ENCODE measurements at regions not wholly inside any gene's neighbourhood (a gene's known extent, or its start where the extent isn't known, plus 50 kb on each side); places are given as distances from the start of the nearest gene placed in this dataset.

- no peaks in the 10 kb centered on the region for H3K9me3 ChIP-seq (ENCODE audit: low read length)
- 33% methylated on average over 2 of the region's 2 CpGs for WGBS (ENCODE audit: low lambda C conversion rate)
- BruUV-seq (replicated peaks), result no TSS peak
- no peaks in the 10 kb centered on the region for H4K20me1 ChIP-seq (ENCODE audit: insufficient read depth, low read length)
- FAIRE-seq (no peak), ATAC-seq (no peak), DNase-seq (ENCODE audit: low spot score) (no peak)
- no peaks in the 10 kb centered on the region for H3K4me1 ChIP-seq (ENCODE audit: insufficient read depth, low read length)
- intact Hi-C loops (cut with micrococcal nuclease; ENCODE audit: unreplicated experiment) (no loop called here), in situ Hi-C loops (cut with HindIII; ENCODE audit: extremely low pct_ligation_motif_present, low pct_unique_long_range_greater_than_20kb) (no loop called here)
- H3K36me3 ChIP-seq (replicated peaks in 1 of 2; ENCODE audit: control insufficient read depth in 1 of 2, insufficient read depth in 2 of 2, low read length in 2 of 2), result no peaks in the 10 kb centered on the region
- no peaks in the 10 kb centered on the region for H3K79me2 ChIP-seq (ENCODE audit: insufficient read depth, low read length)
- no peak overlapping the region for H3K4me2 ChIP-seq (ENCODE audit: low read depth, low read length)
- no peak overlapping the region for H3K4me3 ChIP-seq (replicated peaks in 1 of 3; ENCODE audit: insufficient read depth in 1 of 3, low read depth in 2 of 3, low read length in 3 of 3)
- TF ChIP-seq ZNF350 (CRISPR knock-in tag; IDR thresholded peaks at IDR 0.05; ENCODE audit: borderline replicate concordance, low read depth) (no peak), THAP11 (CRISPR knock-in tag; IDR thresholded peaks at IDR 0.05) (no peak), RARG (CRISPR knock-in tag; IDR thresholded peaks at IDR 0.05; ENCODE audit: low read depth) (no peak)
- no peak overlapping the region for H3K27ac ChIP-seq (ENCODE audit: extremely low read length, insufficient read depth, low read length)
- ChIA-PET POLR2A (no interaction called here), CTCF (ENCODE audit: low intra/inter-chr PET ratio, low total read pairs) (no interaction called here)
- peaks cover 0 to 2% of the 10 kb centered on the region in 2 experiments; a peak in 1 of 5 replicates for H3K27me3 ChIP-seq (ENCODE audit: control insufficient read depth in 1 of 2, insufficient read depth in 2 of 2, low read length in 2 of 2)
- H2AFZ ChIP-seq (ENCODE audit: low read length), result no peak overlapping the region
- H3K9ac ChIP-seq (ENCODE audit: insufficient read depth, low read depth, low read length), result no peak overlapping the region
Measured at GRCh38 chr6:25124216-25124715, 154.9 kb upstream of the CARMIL1 start.

GRCh38 chr6:25125736-25126135, 153.4 kb upstream of the CARMIL1 start:
- no peak overlapping the region for H2AFZ ChIP-seq (ENCODE audit: low read length)
- no peak for DNase-seq (ENCODE audit: low spot score)
- FAIRE-seq, result no peak
- H3K4me3 ChIP-seq (replicated peaks in 1 of 3; ENCODE audit: insufficient read depth in 1 of 3, low read depth in 2 of 3, low read length in 3 of 3), result no peak overlapping the region
- no TSS peak for BruUV-seq (replicated peaks)
- no peaks in the 10 kb centered on the region for H3K4me1 ChIP-seq (ENCODE audit: insufficient read depth, low read length)
- intact Hi-C loops (cut with micrococcal nuclease; ENCODE audit: unreplicated experiment) (no loop called here), in situ Hi-C loops (cut with HindIII; ENCODE audit: extremely low pct_ligation_motif_present, low pct_unique_long_range_greater_than_20kb) (no loop called here)
- H3K27ac ChIP-seq (ENCODE audit: extremely low read length, insufficient read depth, low read length), result no peak overlapping the region
- WGBS (ENCODE audit: low lambda C conversion rate), result 22% methylated on average over 5 of the region's 5 CpGs
- no peak for ATAC-seq
- H3K9me3 ChIP-seq (ENCODE audit: low read length), result no peaks in the 10 kb centered on the region
- H3K9ac ChIP-seq (ENCODE audit: insufficient read depth, low read depth, low read length), result no peak overlapping the region
- H3K36me3 ChIP-seq (replicated peaks in 1 of 2; ENCODE audit: control insufficient read depth in 1 of 2, insufficient read depth in 2 of 2, low read length in 2 of 2), result no peaks in the 10 kb centered on the region
- peaks cover 0 to 2% of the 10 kb centered on the region in 2 experiments; a peak in 1 of 5 replicates for H3K27me3 ChIP-seq (ENCODE audit: control insufficient read depth in 1 of 2, insufficient read depth in 2 of 2, low read length in 2 of 2)
- no peaks in the 10 kb centered on the region for H4K20me1 ChIP-seq (ENCODE audit: insufficient read depth, low read length)
- ChIA-PET POLR2A (no interaction called here), CTCF (ENCODE audit: low intra/inter-chr PET ratio, low total read pairs) (no interaction called here)
- H3K4me2 ChIP-seq (ENCODE audit: low read depth, low read length), result no peak overlapping the region
- no peaks in the 10 kb centered on the region for H3K79me2 ChIP-seq (ENCODE audit: insufficient read depth, low read length)
- no peak for TF ChIP-seq ZNF142 (CRISPR knock-in tag; IDR thresholded peaks at IDR 0.05)
- peak; percentile 24; the same call in 1 of the 2 replicates for TF ChIP-seq HNF4A (CRISPR knock-in tag; IDR thresholded peaks at IDR 0.05)
- TF ChIP-seq SATB2 (CRISPR knock-in tag; IDR thresholded peaks at IDR 0.05), result no peak
- no peak for TF ChIP-seq ONECUT2 (CRISPR knock-in tag; IDR thresholded peaks at IDR 0.05)
- no peak for TF ChIP-seq AGO1 (IDR thresholded peaks at IDR 0.05; ENCODE audit: low read depth, low read length, poor library complexity, severe bottlenecking)
